GM20000 (cell line): ENCODE measurements at regions not wholly inside any gene's neighbourhood (a gene's known extent, or its start where the extent isn't known, plus 50 kb on each side); places are given as distances from the start of the nearest gene placed in this dataset.

Source experiments
- DNase-seq: peaks from one replicate; pipeline ENCODE4 v3.0.0; 2012; ENCODE audit warnings: low spot score
- TF ChIP-seq, protein P1 (sequence below): IDR thresholded peaks from 2 replicates; pipeline ENCODE4 v1.5.1; 2012; ENCODE audit warnings: mild to moderate bottlenecking, control low read depth; ENCODE audit errors: extremely low read depth, missing control alignments

DNA sequence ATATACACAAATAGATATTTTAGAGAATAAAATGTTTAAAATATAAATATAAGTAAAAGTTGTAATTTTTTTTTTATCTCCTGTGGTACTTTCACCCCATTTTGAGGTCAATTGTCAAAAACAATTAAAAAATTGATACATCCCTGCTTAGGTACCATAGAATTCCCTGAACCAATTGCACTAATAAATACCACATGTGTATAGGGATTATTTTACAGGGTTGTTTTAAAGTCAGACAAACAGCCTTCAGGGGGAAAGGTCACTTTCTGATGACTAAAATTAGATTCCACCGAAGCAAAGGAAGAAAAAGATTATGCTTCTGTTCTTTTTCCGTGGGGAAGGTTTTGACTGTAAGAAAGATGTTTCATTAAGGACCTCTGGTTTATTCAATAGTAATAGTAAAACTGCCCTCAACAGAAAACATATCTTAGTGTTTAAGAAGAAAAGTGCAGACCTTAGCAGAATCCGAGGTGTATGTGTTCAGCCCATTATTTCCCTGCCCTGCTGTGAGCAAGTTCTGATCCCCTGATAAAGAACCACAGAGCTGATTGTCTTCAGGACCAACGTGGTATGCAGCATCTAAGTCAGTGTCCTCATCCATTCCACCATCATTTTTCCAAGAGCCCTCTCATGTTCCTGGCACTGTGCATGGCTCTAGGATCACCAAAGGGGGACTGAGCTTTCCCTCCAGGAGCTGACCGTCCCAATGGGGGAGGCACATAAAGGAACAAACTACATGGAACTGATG, 132.9 kb upstream of the IL12A start:
- TF ChIP-seq, protein P1, sequence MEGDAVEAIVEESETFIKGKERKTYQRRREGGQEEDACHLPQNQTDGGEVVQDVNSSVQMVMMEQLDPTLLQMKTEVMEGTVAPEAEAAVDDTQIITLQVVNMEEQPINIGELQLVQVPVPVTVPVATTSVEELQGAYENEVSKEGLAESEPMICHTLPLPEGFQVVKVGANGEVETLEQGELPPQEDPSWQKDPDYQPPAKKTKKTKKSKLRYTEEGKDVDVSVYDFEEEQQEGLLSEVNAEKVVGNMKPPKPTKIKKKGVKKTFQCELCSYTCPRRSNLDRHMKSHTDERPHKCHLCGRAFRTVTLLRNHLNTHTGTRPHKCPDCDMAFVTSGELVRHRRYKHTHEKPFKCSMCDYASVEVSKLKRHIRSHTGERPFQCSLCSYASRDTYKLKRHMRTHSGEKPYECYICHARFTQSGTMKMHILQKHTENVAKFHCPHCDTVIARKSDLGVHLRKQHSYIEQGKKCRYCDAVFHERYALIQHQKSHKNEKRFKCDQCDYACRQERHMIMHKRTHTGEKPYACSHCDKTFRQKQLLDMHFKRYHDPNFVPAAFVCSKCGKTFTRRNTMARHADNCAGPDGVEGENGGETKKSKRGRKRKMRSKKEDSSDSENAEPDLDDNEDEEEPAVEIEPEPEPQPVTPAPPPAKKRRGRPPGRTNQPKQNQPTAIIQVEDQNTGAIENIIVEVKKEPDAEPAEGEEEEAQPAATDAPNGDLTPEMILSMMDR = no peak
- DNase-seq = no peak

DNA sequence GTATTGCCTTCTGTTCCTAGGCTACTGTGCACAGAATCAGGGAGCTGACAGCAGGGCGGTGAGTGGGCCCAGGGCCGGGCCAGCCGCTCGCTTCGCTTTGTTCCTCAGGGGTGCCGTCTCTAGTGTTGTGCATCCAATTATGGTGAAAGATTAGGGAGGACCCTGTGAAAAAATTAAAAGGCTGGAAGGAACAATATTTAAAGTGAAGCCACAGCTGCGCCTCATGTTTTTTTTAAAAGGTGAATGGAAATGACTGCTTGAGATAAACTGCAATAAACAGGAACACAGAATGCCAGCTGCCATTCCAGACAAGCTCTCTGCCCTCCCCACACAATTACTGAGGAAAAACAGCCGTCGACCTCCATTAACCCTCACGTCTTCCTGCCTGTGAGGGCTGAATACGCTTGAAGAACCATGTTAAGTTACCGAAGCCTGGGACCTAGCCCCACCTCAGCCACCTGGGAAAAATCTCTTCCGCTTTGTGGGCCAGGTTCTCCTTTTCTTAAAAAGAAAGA, 132.0 kb upstream of the IL12A start:
- TF ChIP-seq, protein P1 = no peak
- no peak for DNase-seq

DNA sequence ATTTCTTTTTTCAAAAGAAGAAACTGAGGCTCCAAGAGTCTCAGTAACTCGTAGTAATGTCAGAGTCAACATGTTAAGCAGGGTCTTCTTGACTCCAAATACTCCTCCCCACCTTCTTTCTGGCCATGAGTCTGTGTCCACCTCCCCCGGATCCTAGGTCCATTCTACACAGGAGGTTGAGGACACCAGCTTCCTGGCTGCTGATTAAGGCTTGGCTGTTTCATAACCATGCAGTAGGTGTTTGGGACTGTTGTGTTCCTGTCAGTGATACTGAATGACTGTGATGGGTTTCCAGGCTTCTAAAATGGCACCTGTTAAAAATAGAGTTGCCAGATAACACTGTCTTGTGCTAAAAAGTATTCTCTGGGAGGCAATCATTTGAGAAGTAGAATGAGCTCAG, 130.8 kb upstream of the IL12A start:
- no peak for DNase-seq
- TF ChIP-seq, protein P1 = no peak

DNA sequence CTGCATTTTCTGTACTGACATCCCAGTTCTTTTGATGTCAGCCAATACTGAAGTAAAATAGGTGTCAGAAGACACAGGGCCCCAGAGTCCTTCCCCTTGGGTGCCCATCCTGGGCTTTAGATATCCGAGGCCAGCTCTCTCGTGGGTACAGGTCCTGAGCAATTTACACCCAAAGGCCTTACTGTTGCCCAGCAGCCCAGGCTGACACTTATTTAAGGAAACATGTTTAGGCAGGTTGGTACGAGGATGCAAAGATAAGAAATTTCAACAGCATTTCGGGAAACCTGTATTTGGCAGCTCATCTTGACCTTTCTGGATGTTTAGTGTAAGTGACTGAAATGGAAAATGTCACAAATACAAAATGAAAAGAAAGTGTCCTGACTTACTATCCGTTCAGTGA, 130.0 kb upstream of the IL12A start:
- TF ChIP-seq, protein P1 = no peak
- DNase-seq = no peak

DNA sequence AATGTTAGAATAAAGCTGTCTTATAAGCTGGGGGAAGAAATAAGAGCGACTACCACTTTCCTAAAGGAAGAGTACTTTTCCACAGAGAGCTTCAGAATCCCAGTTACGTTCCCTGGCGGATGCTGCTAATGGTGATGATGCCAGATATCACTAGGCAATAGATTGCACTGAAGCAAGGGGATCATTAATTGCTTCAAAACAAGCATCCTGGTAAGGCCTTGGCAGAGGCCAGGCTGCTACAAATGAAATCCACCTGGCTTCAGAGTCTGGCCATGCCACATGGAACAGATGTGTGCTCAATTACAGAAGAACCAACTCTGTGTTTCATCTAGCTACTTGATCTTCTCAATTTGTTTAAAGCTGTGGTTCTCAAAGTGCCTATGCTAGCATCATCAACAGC, 129.2 kb upstream of the IL12A start:
- TF ChIP-seq, protein P1 = no peak
- DNase-seq = no peak

DNA sequence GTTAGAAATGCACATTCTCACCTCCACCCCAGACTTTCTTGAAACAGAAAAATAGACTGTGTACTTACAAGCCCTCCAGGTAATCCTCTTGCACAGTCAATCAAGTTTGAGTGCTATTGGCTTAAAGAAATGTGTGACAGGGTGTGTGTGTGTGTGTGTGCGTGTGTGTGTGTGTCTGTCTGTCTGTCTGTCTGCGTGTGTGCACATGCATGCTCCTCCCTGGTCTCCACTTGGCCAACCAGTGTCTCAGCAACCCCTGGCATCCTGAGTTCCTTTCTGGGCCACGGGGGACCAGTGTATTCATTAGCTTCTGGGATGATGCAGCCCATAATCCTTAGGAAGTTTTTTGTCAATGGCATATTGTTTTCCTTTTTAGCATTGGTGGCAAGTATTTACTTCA, 128.8 kb upstream of the IL12A start:
- TF ChIP-seq, protein P1 = no peak
- DNase-seq = no peak

DNA sequence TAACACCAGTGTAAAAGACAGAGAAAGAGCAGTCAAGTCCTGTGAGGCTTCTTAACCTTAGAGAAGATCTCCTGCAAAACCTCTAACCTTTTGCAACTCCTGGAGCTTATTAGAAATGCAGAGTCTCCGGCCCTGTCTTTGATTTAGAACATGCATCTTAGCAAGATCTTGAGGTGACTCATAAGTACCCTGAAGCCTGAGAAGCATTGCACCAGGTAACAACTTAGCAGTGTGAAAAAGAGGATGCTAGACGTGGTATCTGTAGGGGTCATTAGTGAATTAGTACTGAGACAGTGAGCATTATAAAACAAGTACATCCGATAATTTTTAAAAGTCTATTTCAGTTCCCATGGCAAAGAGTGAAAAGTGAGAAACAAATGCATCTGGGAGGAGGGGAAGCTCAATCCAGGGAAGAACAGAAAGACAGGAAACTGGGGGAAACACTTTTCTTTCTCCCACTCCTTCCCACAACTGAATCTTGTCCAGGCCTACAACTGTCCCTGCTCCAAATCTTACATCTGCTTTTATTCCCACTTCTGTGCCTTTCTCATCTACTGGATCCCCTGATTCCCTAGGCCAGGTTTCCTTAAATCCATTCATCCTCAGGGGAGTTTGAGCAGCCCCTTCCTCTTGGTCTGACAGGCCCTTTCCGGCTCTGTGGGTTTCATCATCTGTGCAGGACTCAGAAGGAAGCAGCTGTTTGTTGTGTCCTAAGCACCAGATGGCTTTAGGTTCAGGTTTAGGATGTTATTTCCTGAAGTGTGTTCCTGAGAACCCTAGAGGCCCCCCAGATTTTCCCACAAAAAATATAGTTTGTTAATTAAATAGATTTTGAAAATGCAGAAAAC, 128.1 kb upstream of the IL12A start:
- DNase-seq = no peak
- TF ChIP-seq, protein P1 = no peak
